Common myeloid progenitor, CD34-positive (primary cell): ENCODE measurements at regions not wholly inside any gene's neighbourhood (a gene's known extent, or its start where the extent isn't known, plus 50 kb on each side); places are given as distances from the start of the nearest gene placed in this dataset.

ENCODE experiments used
- CTCF ChIA-PET: fragments of 350-600 bp; sonication (Branson Sonifier 250); formaldehyde crosslinking; loops from one replicate; lab custom pipeline; 2021; ENCODE audit warnings: antibody characterized with exemption; lab: Charles Lee
- POLR2A ChIA-PET: fragments of 350-600 bp; sonication (Branson Sonifier 250); formaldehyde crosslinking; loops from one replicate; lab custom pipeline; 2021; ENCODE audit warnings: antibody characterized with exemption; lab: Charles Lee
- DNase-seq, 3 donors: peaks; one replicate each; pipeline versions ENCODE4 v3.0.0 to v3.0.0-alpha.2; 2013
- H3K27ac ChIP-seq, 2 experiments: 1 replicate in 1 of 2; 2 replicates in 1 of 2; pipeline ENCODE4 v1.7.0; 2013; ENCODE audit warnings: inconsistent platforms in 2 of 2, low read length in 2 of 2, mild to moderate bottlenecking in 2 of 2, low read depth in 1 of 2, moderate library complexity in 1 of 2; ENCODE audit not compliant: severe bottlenecking in 2 of 2, insufficient read depth in 1 of 2, poor library complexity in 1 of 2
- H3K27me3 ChIP-seq, 5 experiments: replicated peaks in 2 of 5; 1 replicate in 3 of 5; 2 replicates in 2 of 5; pipeline versions ENCODE4 v1.6.1 to v1.7.0; 2013; ENCODE audit warnings: low read length in 4 of 5, mild to moderate bottlenecking in 2 of 5, moderate library complexity in 2 of 5, inconsistent platforms in 1 of 5; ENCODE audit not compliant: insufficient read depth in 5 of 5, control insufficient read depth in 4 of 5
- H3K36me3 ChIP-seq, 4 experiments: 1 replicate in 2 of 4; 2 replicates in 2 of 4; pipeline versions ENCODE4 v1.6.1 to v1.7.0; 2013; ENCODE audit warnings: low read length in 3 of 4, control low read depth in 1 of 4, mild to moderate bottlenecking in 1 of 4; ENCODE audit not compliant: control insufficient read depth in 4 of 4, insufficient read depth in 4 of 4
- H3K4me1 ChIP-seq, 4 experiments: 1 replicate in 3 of 4; 2 replicates in 1 of 4; pipeline versions ENCODE4 v1.6.1 to v1.7.1; 2013; ENCODE audit warnings: low read length in 3 of 4, mild to moderate bottlenecking in 3 of 4, control low read depth in 1 of 4, inconsistent platforms in 1 of 4, moderate library complexity in 1 of 4; ENCODE audit not compliant: control insufficient read depth in 4 of 4, insufficient read depth in 4 of 4; ENCODE audit errors: control extremely low read depth in 1 of 4
- H3K4me3 ChIP-seq, 7 experiments: 1 replicate in 4 of 7; 2 replicates in 3 of 7; pipeline versions ENCODE4 v1.5.1 to v1.7.0; 2013; ENCODE audit warnings: mild to moderate bottlenecking in 7 of 7, low read length in 6 of 7, moderate library complexity in 6 of 7, inconsistent platforms in 2 of 7, low read depth in 2 of 7, control low read depth in 1 of 7; ENCODE audit not compliant: insufficient read depth in 4 of 7, control insufficient read depth in 1 of 7; ENCODE audit errors: extremely low read depth in 1 of 7
- H3K9me3 ChIP-seq, 5 experiments: 1 replicate in 4 of 5; 2 replicates in 1 of 5; pipeline versions ENCODE4 v1.6.1 to v1.7.1; 2013; ENCODE audit warnings: low read length in 4 of 5, mild to moderate bottlenecking in 2 of 5, inconsistent platforms in 1 of 5, low read depth in 1 of 5, moderate library complexity in 1 of 5; ENCODE audit not compliant: control insufficient read depth in 4 of 5, insufficient read depth in 2 of 5; ENCODE audit errors: control extremely low read depth in 1 of 5
- WGBS: methylation state at CpG from one replicate; pipeline ENCODE4 v1.1.5; 2013; ENCODE audit not compliant: insufficient coverage; 5-methylcytosine and 5-hydroxymethylcytosine counted together

- Histone ChIP-seq H3K9me3 (no peaks in the 10 kb centered on the region), H3K36me3 (no peaks in the 10 kb centered on the region), H3K27ac (no peak overlapping the region), H3K4me3 (no peak overlapping the region), H3K4me1 (no peaks in the 10 kb centered on the region), H3K27me3 (no peaks in the 10 kb centered on the region)
- DNase-seq: no peak
- 98% methylated on average over 7 of the region's 10 CpGs for WGBS
- ChIA-PET POLR2A (no interaction called here), CTCF (no interaction called here)
Observed at GRCh38 chr16:9363520-9363919, 272.1 kb downstream of the HAPSTR1 start.

- Histone ChIP-seq H3K27ac (no peak overlapping the region), H3K9me3 (no peaks in the 10 kb centered on the region), H3K4me3 (no peak overlapping the region), H3K27me3 (no peaks in the 10 kb centered on the region), H3K36me3 (no peaks in the 10 kb centered on the region), H3K4me1 (no peaks in the 10 kb centered on the region)
- CTCF ChIA-PET: no interaction called here
- no peak for DNase-seq
- POLR2A ChIA-PET: no interaction called here
- WGBS: 86% methylated on average over 1 of the region's 2 CpGs
Observed at GRCh38 chr16:9364721-9365369, 273.4 kb downstream of the HAPSTR1 start.

GRCh38 chr16:9365370-9365728 lies 273.9 kb downstream of the HAPSTR1 start:
- Histone ChIP-seq H3K9me3 (no peaks in the 10 kb centered on the region), H3K27me3 (no peaks in the 10 kb centered on the region), H3K27ac (no peak overlapping the region), H3K4me3 (no peak overlapping the region), H3K36me3 (no peaks in the 10 kb centered on the region), H3K4me1 (no peaks in the 10 kb centered on the region)
- no peak for DNase-seq
- CTCF ChIA-PET: no interaction called here
- WGBS: 31% methylated on average over 1 of the region's 1 CpG
- POLR2A ChIA-PET: no interaction called here

GRCh38 chr16:9366048-9366969 lies 274.9 kb downstream of the HAPSTR1 start:
- Histone ChIP-seq H3K36me3 (no peaks in the 10 kb centered on the region), H3K9me3 (no peaks in the 10 kb centered on the region), H3K27ac (no peak overlapping the region), H3K4me1 (no peaks in the 10 kb centered on the region), H3K4me3 (no peak overlapping the region), H3K27me3 (no peaks in the 10 kb centered on the region)
- 96% methylated on average over 6 of the region's 8 CpGs for WGBS
- ChIA-PET CTCF (no interaction called here), POLR2A (no interaction called here)
- no peak for DNase-seq

- Histone ChIP-seq H3K27ac (no peak overlapping the region), H3K27me3 (no peaks in the 10 kb centered on the region), H3K4me3 (no peak overlapping the region), H3K4me1 (no peaks in the 10 kb centered on the region), H3K9me3 (no peaks in the 10 kb centered on the region), H3K36me3 (no peaks in the 10 kb centered on the region)
- WGBS: 60% methylated on average over 5 of the region's 9 CpGs
- CTCF ChIA-PET: no interaction called here
- POLR2A ChIA-PET: no interaction called here
- DNase-seq: no peak
Observed at GRCh38 chr16:9370061-9370491, 278.6 kb downstream of the HAPSTR1 start.

GRCh38 chr16:9371713-9372448 lies 280.4 kb downstream of the HAPSTR1 start:
- WGBS: 92% methylated on average over 6 of the region's 8 CpGs
- DNase-seq: no peak
- no peaks in the 10 kb centered on the region for H3K9me3 ChIP-seq
- H3K4me3 ChIP-seq: no peak overlapping the region
- POLR2A ChIA-PET: no interaction called here
- CTCF ChIA-PET: interaction anchor here (0.7 kb wide), 1 partner anchor 115 kb away, joined by 3 read pairs; no protein-coding TSS in a partner anchor
- no peaks in the 10 kb centered on the region for H3K27me3 ChIP-seq
- no peaks in the 10 kb centered on the region for H3K36me3 ChIP-seq
- H3K4me1 ChIP-seq: no peaks in the 10 kb centered on the region
- no peak overlapping the region for H3K27ac ChIP-seq
